Brain pericyte (primary cell): ENCODE measurements at regions not wholly inside any gene's neighbourhood (a gene's known extent, or its start where the extent isn't known, plus 50 kb on each side); places are given as distances from the start of the nearest gene placed in this dataset.
"Not testable (repeated sequence)": the region's sequence is repeated elsewhere in the genome, so short reads cannot be mapped to it uniquely, and the experiment has no call there.

Experiments used
- DNase-seq: peaks from one replicate; pipeline ENCODE4 v3.0.0-alpha.2; 2012; ENCODE audit warnings: low read depth, low spot score

DNA sequence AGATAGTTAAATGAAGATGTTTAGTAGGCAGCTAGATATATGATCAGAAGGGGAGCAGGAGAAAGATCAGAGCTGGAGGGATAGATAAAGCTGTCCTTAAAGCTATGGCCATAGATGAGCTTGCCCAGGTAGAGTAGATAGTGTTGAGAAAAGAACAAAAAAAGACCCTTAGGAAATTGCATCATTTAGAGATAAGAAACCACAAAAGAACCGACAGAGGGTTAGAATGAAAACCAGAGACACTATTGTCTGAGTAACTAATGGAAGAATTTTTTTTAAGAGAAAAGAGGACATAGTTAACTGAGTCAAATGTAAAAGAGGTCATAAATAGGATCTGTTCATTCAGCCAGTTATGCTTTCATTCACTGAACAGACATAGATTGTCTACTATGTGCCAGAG, 101.8 kb downstream of the TNFAIP3 start:
- no peak for DNase-seq

DNA sequence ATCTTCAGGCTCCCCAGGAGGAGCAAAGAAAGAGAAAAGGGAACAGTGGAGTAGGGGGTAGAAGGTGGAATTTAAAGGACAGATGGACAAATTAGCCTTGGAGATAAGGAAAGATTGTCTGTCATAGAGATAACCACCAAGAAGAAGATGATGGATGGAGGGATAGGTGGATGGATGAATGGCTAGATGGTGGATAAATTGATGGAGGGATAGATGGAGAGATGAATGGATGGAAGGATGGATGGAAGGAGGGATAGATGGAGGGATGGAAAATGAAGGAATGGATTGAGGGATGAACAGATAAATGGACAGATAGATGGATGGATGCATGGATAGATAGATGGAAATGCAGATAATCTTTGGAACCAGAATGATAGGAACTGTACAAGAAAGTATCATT, 102.8 kb downstream of the TNFAIP3 start:
- DNase-seq: no peak

DNA sequence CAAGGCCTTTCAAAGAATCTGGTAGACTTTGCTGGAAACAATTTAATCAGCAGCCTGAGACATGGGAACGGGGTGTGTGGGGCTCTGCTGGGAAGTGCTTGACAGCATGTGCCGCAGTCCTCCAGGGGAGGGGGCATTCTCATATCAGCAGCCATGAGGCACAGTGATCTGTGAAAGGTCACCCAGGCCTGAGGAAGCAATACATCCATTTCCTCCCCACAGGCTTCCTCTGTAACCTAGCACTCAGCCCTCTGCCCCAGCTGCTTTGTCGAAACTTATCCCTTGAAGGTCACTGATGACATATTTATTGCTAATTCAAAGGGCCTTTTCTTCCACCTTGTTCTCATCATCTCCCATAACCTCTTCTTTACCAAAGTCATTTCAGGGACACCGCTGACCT, 103.3 kb downstream of the TNFAIP3 start:
- DNase-seq: no peak

DNA sequence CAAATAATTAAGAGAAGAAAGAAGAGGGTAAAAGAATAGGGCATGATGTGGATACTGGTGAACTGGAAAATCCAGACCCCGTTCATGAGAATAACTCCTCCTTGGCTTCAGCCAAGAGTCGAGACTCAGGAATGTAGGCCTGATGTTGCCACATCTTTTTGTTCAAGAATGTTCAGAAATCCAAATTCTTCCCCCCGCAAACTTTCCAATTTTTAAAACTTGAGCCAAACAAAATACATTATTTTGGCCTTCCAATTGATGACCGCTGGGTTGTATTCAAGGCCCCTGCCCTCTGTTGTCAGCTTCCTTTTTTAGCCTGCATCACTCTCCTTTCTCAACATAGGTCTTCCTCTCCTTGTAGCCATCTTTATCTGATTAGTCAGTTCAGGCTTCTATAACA, 106.1 kb downstream of the TNFAIP3 start:
- no peak for DNase-seq

DNA sequence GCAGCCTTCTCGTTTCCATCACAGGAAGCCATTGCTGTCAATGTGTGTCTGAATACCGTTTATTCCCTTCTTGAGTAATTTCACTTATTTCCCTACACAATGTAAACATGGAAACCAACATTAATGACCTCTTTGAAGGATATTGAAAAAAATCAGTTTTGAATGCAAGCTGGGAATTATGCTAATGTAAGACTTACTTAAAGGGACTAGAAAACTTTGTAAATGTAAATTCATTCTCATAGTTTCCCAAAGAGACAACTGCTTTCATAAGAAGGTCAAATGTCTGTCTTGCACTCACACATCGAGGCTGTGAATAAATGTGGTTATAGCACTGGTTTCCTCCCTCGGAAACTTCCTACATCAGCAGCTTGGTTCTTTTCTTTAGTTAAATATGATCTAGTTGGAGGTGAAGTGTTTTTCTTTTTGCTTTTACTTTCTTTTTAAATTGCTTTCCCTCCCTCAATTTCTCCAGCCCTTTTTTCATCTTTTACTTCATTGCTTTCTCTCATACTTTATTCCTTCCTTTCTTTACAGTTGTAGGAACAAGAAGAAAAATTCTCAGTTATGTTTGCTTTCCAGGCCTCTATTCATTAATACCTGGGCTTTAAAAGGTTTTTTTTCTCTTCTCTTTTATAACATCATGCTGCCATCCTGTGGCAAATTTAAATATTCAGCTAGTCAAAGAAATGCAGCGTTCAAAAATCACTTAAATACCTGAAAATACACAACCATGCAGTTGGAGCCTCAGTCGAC, 108.3 kb downstream of the TNFAIP3 start:
- DNase-seq: no peak

DNA sequence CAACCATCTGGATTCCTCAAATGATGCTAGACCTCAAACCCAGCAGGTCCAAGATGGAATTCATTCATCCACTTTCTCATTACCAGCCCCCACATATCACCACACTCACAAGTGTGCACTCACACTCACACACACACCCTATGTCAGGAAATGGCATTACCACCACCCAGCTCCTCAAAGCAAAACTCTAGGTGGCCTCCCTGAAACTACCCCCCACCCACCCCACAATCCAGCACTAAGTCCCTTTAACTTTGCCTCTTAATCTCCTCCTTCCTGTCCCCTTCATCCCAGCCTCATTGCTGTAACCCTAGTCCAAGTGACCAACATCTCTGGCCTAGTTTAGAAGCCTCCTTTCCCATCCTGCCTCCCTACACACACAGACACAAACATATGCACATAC, 109.4 kb downstream of the TNFAIP3 start:
- no peak for DNase-seq

DNA sequence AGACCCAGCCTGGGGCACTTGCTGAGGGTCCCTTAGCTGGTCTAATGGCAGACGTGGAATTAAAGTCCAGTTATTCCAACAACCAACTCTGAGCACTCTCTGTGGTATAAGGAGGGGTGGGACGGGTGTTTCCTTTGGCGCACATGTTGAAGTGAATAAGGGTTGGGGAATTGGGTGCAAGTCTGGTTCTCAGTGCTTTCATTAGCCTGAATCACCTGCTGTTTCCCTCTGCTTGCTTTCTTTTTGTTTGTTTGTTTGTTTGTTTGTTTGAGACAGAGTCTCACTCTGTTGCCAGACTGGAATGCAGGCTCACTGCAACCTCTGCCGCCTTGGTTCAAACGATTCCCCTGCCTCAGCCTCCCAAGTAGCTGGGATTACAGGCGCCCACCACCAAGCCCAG, 110.1 kb downstream of the TNFAIP3 start:
- no peak for DNase-seq

DNA sequence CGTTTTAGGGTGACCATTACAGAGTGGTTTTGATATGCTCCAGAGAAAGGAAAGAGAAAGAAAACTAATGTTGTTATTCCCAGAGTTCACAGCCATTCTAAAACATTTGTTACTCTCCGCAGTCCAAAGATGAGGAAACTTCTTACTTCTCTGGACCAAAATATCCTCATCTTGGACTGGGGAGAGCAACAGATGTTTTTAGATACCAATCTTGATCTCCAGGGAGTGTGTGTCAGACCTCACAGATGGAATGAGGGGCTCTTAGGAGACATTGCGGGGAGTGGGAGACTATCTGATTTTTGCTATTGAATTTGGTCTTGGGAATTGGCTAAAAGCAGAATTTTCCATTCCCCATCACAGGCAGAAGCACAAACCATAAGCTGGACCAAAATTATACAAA, 110.8 kb downstream of the TNFAIP3 start:
- no peak for DNase-seq

DNA sequence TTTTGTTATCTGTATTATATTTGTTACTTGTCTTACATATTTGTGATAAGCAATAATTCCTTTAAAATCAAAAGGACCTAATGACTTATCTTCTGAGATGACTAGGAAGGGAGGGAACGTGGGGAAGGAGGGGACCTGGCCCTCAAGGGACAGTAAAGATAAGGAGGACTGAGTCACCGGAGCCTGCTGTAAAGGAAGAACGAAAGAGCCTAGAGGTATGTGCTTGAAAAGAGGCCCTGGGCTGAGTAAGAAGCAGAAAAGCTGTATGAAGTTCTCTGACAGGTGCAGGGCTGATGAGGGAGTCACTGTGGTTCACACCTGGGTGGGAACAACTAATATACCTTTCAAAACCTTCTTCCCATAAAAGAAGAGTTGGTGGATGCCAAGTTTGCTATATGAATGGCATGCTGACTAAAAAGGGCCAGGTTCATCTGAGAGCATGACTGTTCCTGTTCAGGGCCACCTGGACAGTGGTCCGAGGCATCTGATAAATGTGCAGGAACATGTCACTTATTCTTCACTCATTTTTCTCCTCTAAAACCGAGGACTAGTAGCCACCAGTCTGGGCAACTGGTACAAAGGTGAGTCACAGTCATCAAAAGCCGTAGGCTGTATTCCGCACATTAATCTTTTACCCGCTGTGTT, 111.3 kb downstream of the TNFAIP3 start:
- DNase-seq: no peak

DNA sequence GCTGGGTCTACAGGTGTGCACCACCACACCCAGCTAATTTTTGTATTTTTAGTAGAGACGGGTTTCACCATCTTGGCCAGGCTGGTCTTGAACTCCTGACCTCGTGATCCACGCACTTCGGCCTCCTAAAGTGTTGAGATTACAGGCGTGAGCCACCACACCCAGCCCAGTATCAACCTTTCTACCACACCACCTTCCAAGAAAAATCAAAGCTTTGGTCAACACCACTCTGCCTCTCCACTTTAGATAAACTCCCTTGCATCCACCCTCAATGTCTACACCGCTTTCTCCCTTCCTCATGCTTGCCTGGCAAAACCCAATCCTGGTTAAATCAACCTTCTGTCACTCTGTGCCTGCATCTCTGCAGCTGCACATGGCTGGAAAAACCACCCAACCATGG, 112.2 kb downstream of the TNFAIP3 start:
- DNase-seq: not testable (repeated sequence)

DNA sequence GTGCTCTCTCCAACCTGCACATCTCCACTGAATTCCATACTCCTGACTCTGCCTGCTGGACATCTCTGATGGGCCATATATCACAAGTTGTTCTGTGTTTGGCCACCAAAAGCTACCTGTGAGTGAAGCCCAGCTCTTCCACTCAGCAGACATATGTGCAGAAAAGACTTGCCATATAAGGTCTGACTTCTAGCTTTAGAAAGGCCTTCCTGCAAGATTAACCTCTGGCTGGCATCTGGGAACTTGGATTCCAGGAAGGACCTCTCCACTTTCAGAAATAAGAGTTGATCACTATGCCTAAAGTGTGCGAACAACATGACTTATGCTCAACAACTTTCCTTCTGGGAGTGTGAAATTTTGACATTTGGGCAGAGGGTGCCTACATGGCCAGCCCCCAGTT, 113.7 kb downstream of the TNFAIP3 start:
- DNase-seq: no peak

DNA sequence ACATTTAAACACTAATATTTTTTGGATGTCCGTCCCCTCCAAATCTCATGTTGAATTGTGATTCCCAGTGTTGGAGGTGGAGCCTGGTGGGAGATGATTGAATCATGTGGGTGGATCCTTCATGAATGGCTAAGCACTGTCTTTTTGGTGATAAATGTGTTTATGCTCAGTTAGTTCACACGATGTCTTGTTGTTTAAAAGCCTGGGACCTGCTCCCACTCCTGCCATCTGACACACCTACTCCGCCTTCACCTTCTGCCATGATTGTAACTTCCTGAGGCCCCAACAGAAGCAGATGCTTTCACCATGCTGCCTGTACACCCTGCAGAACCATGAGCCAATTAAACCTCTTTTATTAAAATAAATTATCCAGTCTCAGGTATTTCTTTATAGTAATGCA, 114.7 kb downstream of the TNFAIP3 start:
- no peak for DNase-seq

DNA sequence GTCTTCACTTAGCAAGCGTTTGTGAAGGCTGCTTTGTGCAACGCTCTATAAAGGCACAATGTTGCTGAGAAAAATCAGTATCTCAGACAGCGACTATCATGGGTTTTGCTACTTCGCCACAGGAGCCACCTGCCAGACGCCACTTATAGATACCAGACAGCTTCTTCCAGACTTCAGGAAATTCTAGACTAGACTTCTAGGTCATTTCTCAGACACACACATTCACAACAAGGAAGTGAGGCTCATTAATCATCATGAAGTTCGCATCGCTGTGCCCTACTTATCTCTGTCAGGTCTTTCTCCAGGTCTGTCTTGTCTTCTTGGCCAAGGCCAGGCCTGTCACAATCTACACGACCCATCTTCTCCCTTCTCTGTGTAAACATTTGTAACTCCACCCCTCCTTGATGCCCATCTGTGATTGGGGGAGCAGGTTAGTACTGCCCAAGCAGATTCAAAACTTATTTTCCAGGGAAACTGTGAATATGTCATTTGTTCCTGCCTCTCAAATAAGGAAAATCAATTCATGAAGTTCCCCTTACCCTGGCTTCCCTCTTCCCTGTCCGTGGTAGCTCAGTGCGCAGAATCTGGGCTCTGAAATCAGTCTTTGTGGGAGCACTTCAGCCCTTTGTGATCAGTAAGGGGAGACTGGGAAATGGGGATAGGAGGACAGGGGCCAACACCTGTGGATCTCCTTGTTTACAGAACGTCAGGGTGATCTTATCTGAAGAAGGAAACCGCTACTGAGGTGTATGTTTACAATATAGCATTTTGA, 115.5 kb downstream of the TNFAIP3 start:
- DNase-seq: no peak

DNA sequence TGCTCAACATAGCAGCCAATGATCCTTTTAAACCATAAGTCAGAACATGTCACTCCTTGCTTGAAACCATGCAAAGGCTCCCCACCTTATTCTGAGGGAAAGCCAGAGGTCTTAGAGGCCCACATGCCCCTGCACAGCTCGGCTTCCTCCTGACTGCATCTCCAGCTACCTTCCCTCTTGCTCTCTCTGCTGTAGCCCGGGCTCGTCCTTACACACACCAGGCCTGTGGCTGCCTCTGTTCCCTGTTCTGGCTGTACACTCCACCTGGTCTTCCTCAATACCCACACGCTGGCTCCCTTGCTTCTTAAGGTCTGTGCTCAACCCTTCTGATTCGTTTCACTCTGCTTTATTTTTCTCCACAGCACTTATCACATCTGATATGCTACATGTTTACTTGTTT, 116.2 kb downstream of the TNFAIP3 start:
- DNase-seq: no peak

DNA sequence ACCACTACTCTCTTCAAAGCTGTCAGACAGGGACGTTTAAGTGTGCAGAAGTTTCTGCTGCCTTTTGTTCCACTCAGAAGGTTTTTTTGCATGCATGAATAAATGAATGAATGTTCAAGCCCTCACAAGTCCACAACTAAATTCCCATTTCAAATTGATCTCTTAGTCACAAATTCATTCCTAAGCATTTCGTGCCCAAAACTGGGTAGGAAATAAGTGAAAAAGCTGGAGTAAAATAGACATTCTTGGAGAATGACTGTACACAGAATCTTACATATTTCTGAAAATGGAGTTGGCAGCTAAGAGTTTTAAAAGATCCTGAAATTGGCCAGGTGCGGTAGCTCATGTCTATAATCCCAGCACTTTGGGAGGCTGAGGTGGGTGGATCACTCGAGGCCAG, 117.6 kb downstream of the PERP start:
- DNase-seq: no peak

DNA sequence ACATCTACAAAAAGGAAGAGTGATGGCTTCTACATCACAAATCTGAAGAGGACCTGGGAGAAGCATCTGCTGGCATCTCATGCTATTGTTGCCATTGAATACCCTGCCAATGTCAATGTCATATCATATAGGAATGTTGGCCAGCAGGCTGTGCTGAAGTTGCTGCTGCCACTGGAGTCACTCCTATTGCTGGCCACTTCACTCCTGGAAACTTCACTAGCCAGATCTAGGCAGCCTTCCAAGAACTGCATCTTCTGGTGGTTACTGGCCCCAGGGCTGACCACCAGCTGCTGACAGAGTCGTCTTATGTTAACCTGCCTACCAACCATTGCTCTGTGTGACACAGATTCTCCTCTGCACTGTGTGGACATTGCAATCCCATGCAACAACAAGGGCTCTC, 111.8 kb downstream of the PERP start:
- DNase-seq: no peak

DNA sequence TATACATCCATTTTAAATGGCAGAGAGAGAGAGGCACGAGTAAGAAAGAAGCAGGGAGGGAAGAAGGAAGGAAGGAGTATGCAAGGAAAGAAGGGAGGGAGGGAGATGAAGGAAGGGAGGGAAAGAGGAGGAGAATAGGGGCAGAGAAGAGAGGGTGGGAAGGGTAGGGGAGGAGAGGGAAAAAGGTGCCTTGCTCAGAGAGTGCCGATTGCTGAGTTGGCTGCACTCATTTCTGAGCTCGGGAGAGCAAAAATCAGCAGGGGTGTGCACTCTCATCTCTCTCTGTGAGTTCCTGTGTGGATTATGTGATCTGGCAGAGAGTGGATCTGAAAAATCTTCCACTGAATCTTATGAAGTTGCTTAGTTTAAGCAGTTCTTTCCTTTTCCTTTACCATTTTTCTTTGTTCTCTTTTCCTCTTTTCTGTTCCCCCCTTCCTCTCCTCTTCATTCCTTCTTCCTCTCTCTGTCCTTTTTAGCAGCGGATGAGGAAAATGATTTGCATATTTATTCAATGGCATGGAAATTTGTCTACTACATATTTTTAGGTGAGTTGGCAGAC, 108.7 kb downstream of the PERP start:
- DNase-seq: no peak

DNA sequence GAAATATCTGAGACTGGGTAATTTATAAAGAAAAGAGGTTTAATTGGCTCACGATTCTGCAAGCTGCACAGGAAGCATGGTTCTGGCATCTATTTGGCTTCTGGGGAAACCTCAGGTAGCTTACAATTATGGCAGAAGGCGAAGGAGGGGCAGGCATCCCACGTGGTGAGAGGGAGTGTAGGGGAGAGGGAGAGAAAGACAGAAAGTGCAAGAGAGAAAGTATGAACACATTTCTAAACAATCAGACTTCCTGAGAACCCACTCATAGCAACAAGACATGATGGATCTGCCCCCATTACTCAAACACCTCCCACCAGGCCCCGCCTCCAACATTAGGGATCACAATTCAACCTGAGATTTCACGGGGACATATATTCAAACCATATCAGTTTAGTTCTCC, 107.4 kb downstream of the PERP start:
- DNase-seq: no peak

DNA sequence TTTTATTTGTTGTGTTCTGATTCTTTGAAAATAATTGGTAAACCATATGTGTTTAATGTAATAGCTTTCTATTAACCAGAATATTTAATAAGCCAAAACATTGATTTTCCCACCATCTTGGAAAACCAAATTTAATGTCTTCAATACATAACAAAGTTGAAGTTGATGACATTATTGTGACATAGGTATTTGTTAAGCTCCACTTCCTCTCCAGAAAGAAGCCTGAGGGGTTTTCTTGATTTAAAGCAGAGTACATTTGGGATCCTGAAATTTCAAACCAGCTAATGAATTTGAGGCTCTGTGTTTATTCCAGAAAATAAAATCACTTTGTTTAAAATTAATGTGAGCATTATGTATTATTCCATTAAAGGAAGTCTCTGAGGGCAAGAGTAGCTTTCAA, 106.3 kb downstream of the PERP start:
- no peak for DNase-seq

DNA sequence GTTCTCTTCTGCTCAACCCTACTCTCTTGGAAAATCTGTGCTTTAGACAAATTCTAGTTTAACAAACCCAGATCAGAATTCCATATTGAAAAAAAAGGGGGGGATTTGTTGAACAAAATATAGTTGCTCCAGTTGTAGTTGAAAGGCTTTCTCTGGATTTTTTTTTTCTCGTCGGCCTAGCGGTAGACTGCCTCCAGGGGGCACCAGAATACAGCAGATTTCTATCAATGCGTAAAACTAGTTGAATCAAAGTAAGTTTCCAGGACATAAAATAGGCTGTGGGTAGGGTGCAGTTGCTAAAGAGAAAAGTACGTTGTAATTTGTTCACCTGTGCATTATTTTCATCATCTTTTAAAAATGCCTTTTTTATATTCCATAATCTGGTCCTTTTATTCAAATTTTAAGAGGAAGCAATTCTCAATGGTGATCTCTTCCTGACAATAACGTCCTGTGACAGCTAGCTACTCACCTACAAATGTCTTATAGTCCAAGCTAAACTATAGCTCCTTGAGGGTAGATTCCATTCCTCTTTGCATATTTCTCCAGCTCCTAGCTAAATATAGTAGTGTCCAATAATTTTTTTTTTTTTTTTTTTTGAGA, 105.4 kb downstream of the PERP start:
- DNase-seq: no peak

DNA sequence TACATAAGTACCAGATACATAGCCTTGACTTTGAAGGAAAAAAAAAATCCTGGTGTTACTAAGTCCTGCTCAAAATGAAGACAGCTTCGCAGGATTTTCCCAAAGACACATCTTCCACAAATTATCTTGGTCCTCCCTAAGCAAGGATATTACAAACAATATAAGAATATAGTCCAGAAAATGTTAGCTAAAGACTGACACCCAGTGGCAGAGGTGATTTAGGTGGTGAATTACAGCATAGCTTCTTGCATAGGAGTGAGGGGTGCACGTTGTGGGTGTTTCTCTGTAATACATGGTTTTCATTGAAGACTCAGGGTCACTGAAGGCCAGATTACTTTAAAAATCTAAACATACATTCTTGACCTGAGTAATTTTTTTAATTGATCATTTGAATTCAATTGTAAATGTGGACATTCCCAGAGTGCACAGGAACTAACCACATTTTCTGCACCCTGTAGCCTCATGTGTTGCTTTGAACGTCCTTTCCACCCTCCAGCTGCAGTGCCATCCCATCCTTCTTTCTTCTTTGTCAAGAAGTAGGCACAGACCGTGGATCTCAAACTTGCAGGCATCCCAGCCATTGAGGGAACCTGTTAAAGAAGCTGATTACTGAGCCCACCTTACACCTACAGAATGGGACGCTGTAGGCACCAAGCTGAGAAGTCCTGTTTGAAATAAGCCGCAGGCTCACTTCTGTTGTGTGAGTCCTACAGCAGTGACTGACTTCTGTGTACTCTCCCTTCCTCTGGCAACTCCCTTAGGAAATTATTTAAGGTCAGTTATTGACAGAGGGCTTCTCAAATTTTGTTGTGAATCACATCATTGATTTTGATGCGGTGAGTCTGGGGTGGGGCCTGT, 102.6 kb downstream of the PERP start:
- no peak for DNase-seq
